H1 (cell line): ENCODE measurements at regions not wholly inside any gene's neighbourhood (a gene's known extent, or its start where the extent isn't known, plus 50 kb on each side); places are given as distances from the start of the nearest gene placed in this dataset.
"Not testable (repeated sequence)": the region's sequence is repeated elsewhere in the genome, so short reads cannot be mapped to it uniquely, and the experiment has no call there.

Experiments
- EZH2 ChIP-seq: fragments of 200-600 bp; sonication (generic); IDR thresholded peaks from 2 replicates; pipeline ENCODE4 v1.7.1; 2012; ENCODE audit warnings: low read depth, mild to moderate bottlenecking, moderate library complexity, low read length, inconsistent platforms; ENCODE audit not compliant: severe bottlenecking
- POLR2A ChIP-seq, 2 experiments: IDR thresholded peaks; 1 replicate in 1 of 2; 2 replicates in 1 of 2; pipeline ENCODE4 v1.6.1; 2011; ENCODE audit warnings: low read depth in 2 of 2, low read length in 2 of 2, mild to moderate bottlenecking in 2 of 2; ENCODE audit errors: control extremely low read depth in 1 of 2

DNA sequence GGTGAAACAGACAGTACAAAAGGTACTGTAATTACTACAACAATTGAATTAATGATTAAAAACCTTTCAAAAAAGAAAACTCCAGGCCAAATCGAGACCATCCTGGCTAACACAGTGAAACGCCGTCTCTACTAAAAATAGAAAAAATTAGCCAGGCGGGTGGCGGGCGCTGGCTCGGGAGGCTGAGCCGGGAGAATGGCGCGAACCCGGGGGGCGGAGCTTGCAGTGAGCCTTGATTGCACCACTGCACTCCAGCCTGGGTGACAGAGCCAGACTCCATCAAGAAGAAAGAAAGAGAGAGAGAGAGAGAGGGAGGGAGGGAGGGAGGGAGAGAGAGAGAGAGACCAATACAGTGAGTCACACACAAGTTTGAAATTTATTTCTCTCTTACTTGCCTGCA is 111.0 kb upstream of the NLGN1 start:
- not testable (repeated sequence) for TF ChIP-seq EZH2; POLR2A (IDR thresholded peaks at IDR 0.05; ENCODE audit: control extremely low read depth in 1 of 2, low read depth in 2 of 2, low read length in 2 of 2)
